ENCODE measurements at regions not wholly inside any gene's neighbourhood (a gene's known extent, or its start where the extent isn't known, plus 50 kb on each side); places are given as distances from the start of the nearest gene placed in this dataset.

DNA sequence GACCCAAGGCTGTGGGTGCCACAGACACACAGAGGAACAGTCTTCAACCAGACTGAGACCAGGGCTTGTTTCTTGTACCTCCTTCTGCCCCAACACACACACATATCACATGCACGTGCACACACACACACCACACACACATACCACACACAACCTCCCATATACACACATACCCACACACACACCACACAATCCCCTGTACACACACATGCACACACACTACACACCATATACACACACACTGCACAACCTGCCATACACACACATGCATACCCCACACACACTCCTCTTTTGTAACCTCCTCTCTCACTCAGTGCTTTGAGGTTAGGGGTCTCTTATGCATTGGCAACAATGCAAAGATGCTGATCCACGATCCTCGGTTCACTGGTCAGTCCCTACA, 217.0 kb downstream of the AJAP1 start:
- DNase-seq, result no peak
- H3K4me1 Mint-ChIP-seq (ENCODE audit: low read depth, unreplicated experiment), result no peaks in the 10 kb centered on the region

GRCh38 chr1:4868521-4868920, 214.1 kb downstream of the AJAP1 start:
- Mint-ChIP-seq H3K27me3 (ENCODE audit: unreplicated experiment) (no peaks in the 10 kb centered on the region), H3K4me1 (ENCODE audit: low read depth, unreplicated experiment) (no peaks in the 10 kb centered on the region), H3K36me3 (ENCODE audit: insufficient read depth, unreplicated experiment) (no peaks in the 10 kb centered on the region), H3K4me3 (ENCODE audit: low read depth, unreplicated experiment) (no peak overlapping the region), H3K27ac (ENCODE audit: unreplicated experiment) (no peak overlapping the region), H3K9me3 (ENCODE audit: low read depth, unreplicated experiment) (peaks cover 12% of the 10 kb centered on the region)
- intact Hi-C loops (cut with micrococcal nuclease; ENCODE audit: unreplicated experiment), result no loop called here
- no TSS peak for BruUV-seq (replicated peaks)
- TF ChIP-seq, protein P1, sequence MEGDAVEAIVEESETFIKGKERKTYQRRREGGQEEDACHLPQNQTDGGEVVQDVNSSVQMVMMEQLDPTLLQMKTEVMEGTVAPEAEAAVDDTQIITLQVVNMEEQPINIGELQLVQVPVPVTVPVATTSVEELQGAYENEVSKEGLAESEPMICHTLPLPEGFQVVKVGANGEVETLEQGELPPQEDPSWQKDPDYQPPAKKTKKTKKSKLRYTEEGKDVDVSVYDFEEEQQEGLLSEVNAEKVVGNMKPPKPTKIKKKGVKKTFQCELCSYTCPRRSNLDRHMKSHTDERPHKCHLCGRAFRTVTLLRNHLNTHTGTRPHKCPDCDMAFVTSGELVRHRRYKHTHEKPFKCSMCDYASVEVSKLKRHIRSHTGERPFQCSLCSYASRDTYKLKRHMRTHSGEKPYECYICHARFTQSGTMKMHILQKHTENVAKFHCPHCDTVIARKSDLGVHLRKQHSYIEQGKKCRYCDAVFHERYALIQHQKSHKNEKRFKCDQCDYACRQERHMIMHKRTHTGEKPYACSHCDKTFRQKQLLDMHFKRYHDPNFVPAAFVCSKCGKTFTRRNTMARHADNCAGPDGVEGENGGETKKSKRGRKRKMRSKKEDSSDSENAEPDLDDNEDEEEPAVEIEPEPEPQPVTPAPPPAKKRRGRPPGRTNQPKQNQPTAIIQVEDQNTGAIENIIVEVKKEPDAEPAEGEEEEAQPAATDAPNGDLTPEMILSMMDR (IDR thresholded peaks at IDR 0.05; ENCODE audit: unreplicated experiment), result no peak
- CTCF ChIA-PET, result no interaction called here
- no peak for DNase-seq

More for the DNA sequence above, 217.0 kb downstream of the AJAP1 start:
- Mint-ChIP-seq H3K27me3 (ENCODE audit: unreplicated experiment) (no peaks in the 10 kb centered on the region), H3K36me3 (ENCODE audit: insufficient read depth, unreplicated experiment) (no peaks in the 10 kb centered on the region), H3K9me3 (ENCODE audit: low read depth, unreplicated experiment) (peaks cover 8% of the 10 kb centered on the region), H3K4me3 (ENCODE audit: low read depth, unreplicated experiment) (no peak overlapping the region), H3K27ac (ENCODE audit: unreplicated experiment) (no peak overlapping the region)
- TF ChIP-seq, protein P1 (IDR thresholded peaks at IDR 0.05; ENCODE audit: unreplicated experiment), result no peak
- CTCF ChIA-PET, result no interaction called here
- BruUV-seq (replicated peaks), result no TSS peak
- intact Hi-C loops (cut with micrococcal nuclease; ENCODE audit: unreplicated experiment), result no loop called here

GRCh38 chr1:4856396-4856795, 202.0 kb downstream of the AJAP1 start:
- Mint-ChIP-seq H3K27me3 (ENCODE audit: unreplicated experiment) (no peaks in the 10 kb centered on the region), H3K4me1 (ENCODE audit: low read depth, unreplicated experiment) (no peaks in the 10 kb centered on the region), H3K27ac (ENCODE audit: unreplicated experiment) (no peak overlapping the region), H3K9me3 (ENCODE audit: low read depth, unreplicated experiment) (peaks cover 8% of the 10 kb centered on the region), H3K36me3 (ENCODE audit: insufficient read depth, unreplicated experiment) (no peaks in the 10 kb centered on the region), H3K4me3 (ENCODE audit: low read depth, unreplicated experiment) (no peak overlapping the region)
- no TSS peak for BruUV-seq (replicated peaks)
- TF ChIP-seq, protein P1 (IDR thresholded peaks at IDR 0.05; ENCODE audit: unreplicated experiment), result no peak
- intact Hi-C loops (cut with micrococcal nuclease; ENCODE audit: unreplicated experiment), result no loop called here
- no peak for DNase-seq
- CTCF ChIA-PET, result no interaction called here

DNA sequence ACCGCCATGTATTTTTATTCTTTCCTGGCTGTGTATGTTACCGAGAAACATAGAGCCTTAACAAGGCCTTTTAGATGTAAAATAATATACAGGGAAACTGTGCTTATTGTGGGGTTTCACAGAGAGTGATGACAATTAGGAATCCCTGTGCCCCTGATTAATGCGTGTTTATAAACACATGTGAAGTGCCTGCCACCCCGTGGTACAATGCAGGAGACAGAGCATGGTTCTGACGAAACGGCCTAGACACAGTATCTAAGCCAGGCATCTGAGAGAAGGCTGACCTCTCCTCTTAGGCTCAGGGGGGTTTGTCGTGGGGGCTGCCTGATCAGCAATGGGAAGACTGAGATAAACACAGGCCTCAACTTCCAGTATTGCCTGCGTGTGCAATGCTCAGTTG, 200.0 kb downstream of the AJAP1 start:
- intact Hi-C loops (cut with micrococcal nuclease; ENCODE audit: unreplicated experiment), result no loop called here
- no peak overlapping the region for H3K4me3 Mint-ChIP-seq (ENCODE audit: low read depth, unreplicated experiment)
- no peaks in the 10 kb centered on the region for H3K27me3 Mint-ChIP-seq (ENCODE audit: unreplicated experiment)
- no peaks in the 10 kb centered on the region for H3K36me3 Mint-ChIP-seq (ENCODE audit: insufficient read depth, unreplicated experiment)
- TF ChIP-seq, protein P1 (IDR thresholded peaks at IDR 0.05; ENCODE audit: unreplicated experiment), result no peak
- H3K9me3 Mint-ChIP-seq (ENCODE audit: low read depth, unreplicated experiment), result peaks cover 10% of the 10 kb centered on the region
- no peak for DNase-seq
- BruUV-seq (replicated peaks), result no TSS peak
- no peaks in the 10 kb centered on the region for H3K4me1 Mint-ChIP-seq (ENCODE audit: low read depth, unreplicated experiment)
- CTCF ChIA-PET, result no interaction called here
- no peak overlapping the region for H3K27ac Mint-ChIP-seq (ENCODE audit: unreplicated experiment)

GRCh38 chr1:4853904-4854303, 199.5 kb downstream of the AJAP1 start:
- BruUV-seq (replicated peaks), result no TSS peak
- no peaks in the 10 kb centered on the region for H3K36me3 Mint-ChIP-seq (ENCODE audit: insufficient read depth, unreplicated experiment)
- no peaks in the 10 kb centered on the region for H3K4me1 Mint-ChIP-seq (ENCODE audit: low read depth, unreplicated experiment)
- H3K27me3 Mint-ChIP-seq (ENCODE audit: unreplicated experiment), result no peaks in the 10 kb centered on the region
- TF ChIP-seq, protein P1 (IDR thresholded peaks at IDR 0.05; ENCODE audit: unreplicated experiment), result no peak
- no peak for DNase-seq
- no peak overlapping the region for H3K4me3 Mint-ChIP-seq (ENCODE audit: low read depth, unreplicated experiment)
- no peak overlapping the region for H3K27ac Mint-ChIP-seq (ENCODE audit: unreplicated experiment)
- intact Hi-C loops (cut with micrococcal nuclease; ENCODE audit: unreplicated experiment), result no loop called here
- CTCF ChIA-PET, result no interaction called here
- peaks cover 14% of the 10 kb centered on the region for H3K9me3 Mint-ChIP-seq (ENCODE audit: low read depth, unreplicated experiment)
